Common myeloid progenitor, CD34-positive (primary cell): ENCODE measurements at regions not wholly inside any gene's neighbourhood (a gene's known extent, or its start where the extent isn't known, plus 50 kb on each side); places are given as distances from the start of the nearest gene placed in this dataset.

Experiments
- CTCF ChIA-PET: fragments of 350-600 bp; sonication (Branson Sonifier 250); formaldehyde crosslinking; loops from one replicate; lab custom pipeline; 2021; ENCODE audit warnings: antibody characterized with exemption; lab: Charles Lee
- POLR2A ChIA-PET: fragments of 350-600 bp; sonication (Branson Sonifier 250); formaldehyde crosslinking; loops from one replicate; lab custom pipeline; 2021; ENCODE audit warnings: antibody characterized with exemption; lab: Charles Lee
- DNase-seq, 3 donors: peaks; one replicate each; pipeline versions ENCODE4 v3.0.0 to v3.0.0-alpha.2; 2013
- H3K27ac ChIP-seq, 2 experiments: 1 replicate in 1 of 2; 2 replicates in 1 of 2; pipeline ENCODE4 v1.7.0; 2013; ENCODE audit warnings: inconsistent platforms in 2 of 2, low read length in 2 of 2, mild to moderate bottlenecking in 2 of 2, low read depth in 1 of 2, moderate library complexity in 1 of 2; ENCODE audit not compliant: severe bottlenecking in 2 of 2, insufficient read depth in 1 of 2, poor library complexity in 1 of 2
- H3K27me3 ChIP-seq, 5 experiments: replicated peaks in 2 of 5; 1 replicate in 3 of 5; 2 replicates in 2 of 5; pipeline versions ENCODE4 v1.6.1 to v1.7.0; 2013; ENCODE audit warnings: low read length in 4 of 5, mild to moderate bottlenecking in 2 of 5, moderate library complexity in 2 of 5, inconsistent platforms in 1 of 5; ENCODE audit not compliant: insufficient read depth in 5 of 5, control insufficient read depth in 4 of 5
- H3K36me3 ChIP-seq, 4 experiments: 1 replicate in 2 of 4; 2 replicates in 2 of 4; pipeline versions ENCODE4 v1.6.1 to v1.7.0; 2013; ENCODE audit warnings: low read length in 3 of 4, control low read depth in 1 of 4, mild to moderate bottlenecking in 1 of 4; ENCODE audit not compliant: control insufficient read depth in 4 of 4, insufficient read depth in 4 of 4
- H3K4me1 ChIP-seq, 4 experiments: 1 replicate in 3 of 4; 2 replicates in 1 of 4; pipeline versions ENCODE4 v1.6.1 to v1.7.1; 2013; ENCODE audit warnings: low read length in 3 of 4, mild to moderate bottlenecking in 3 of 4, control low read depth in 1 of 4, inconsistent platforms in 1 of 4, moderate library complexity in 1 of 4; ENCODE audit not compliant: control insufficient read depth in 4 of 4, insufficient read depth in 4 of 4; ENCODE audit errors: control extremely low read depth in 1 of 4
- H3K4me3 ChIP-seq, 7 experiments: 1 replicate in 4 of 7; 2 replicates in 3 of 7; pipeline versions ENCODE4 v1.5.1 to v1.7.0; 2013; ENCODE audit warnings: mild to moderate bottlenecking in 7 of 7, low read length in 6 of 7, moderate library complexity in 6 of 7, inconsistent platforms in 2 of 7, low read depth in 2 of 7, control low read depth in 1 of 7; ENCODE audit not compliant: insufficient read depth in 4 of 7, control insufficient read depth in 1 of 7; ENCODE audit errors: extremely low read depth in 1 of 7
- H3K9me3 ChIP-seq, 5 experiments: 1 replicate in 4 of 5; 2 replicates in 1 of 5; pipeline versions ENCODE4 v1.6.1 to v1.7.1; 2013; ENCODE audit warnings: low read length in 4 of 5, mild to moderate bottlenecking in 2 of 5, inconsistent platforms in 1 of 5, low read depth in 1 of 5, moderate library complexity in 1 of 5; ENCODE audit not compliant: control insufficient read depth in 4 of 5, insufficient read depth in 2 of 5; ENCODE audit errors: control extremely low read depth in 1 of 5
- WGBS: methylation state at CpG from one replicate; pipeline ENCODE4 v1.1.5; 2013; ENCODE audit not compliant: insufficient coverage; 5-methylcytosine and 5-hydroxymethylcytosine counted together

- no peaks in the 10 kb centered on the region for H3K36me3 ChIP-seq
- no peaks in the 10 kb centered on the region for H3K27me3 ChIP-seq
- peaks cover 0 to 4% (median 0%) of the 10 kb centered on the region in 5 experiments for H3K9me3 ChIP-seq
- no peaks in the 10 kb centered on the region for H3K4me1 ChIP-seq
- DNase-seq = no peak
- CTCF ChIA-PET = no interaction called here
- no peak overlapping the region for H3K4me3 ChIP-seq
- H3K27ac ChIP-seq = no peak overlapping the region
- 100% methylated on average over 2 of the region's 3 CpGs for WGBS
- POLR2A ChIA-PET = no interaction called here
These were observed 244.5 kb upstream of the VLDLR start for GRCh38 chr9:2377117-2377516.

GRCh38 chr9:2377834-2378233 lies 243.8 kb upstream of the VLDLR start:
- ChIA-PET POLR2A (no interaction called here), CTCF (no interaction called here)
- Histone ChIP-seq H3K27me3 (no peaks in the 10 kb centered on the region), H3K27ac (no peak overlapping the region), H3K4me1 (no peaks in the 10 kb centered on the region), H3K9me3 (peaks cover 0 to 4% (median 0%) of the 10 kb centered on the region in 5 experiments), H3K36me3 (no peaks in the 10 kb centered on the region), H3K4me3 (no peak overlapping the region)
- WGBS = no CpG with 5 or more reads among the region's 1 CpG
- DNase-seq = no peak

- H3K27ac ChIP-seq = no peak overlapping the region
- peaks cover 0 to 4% (median 0%) of the 10 kb centered on the region in 5 experiments for H3K9me3 ChIP-seq
- no peak overlapping the region for H3K4me3 ChIP-seq
- CTCF ChIA-PET = no interaction called here
- POLR2A ChIA-PET = no interaction called here
- no peaks in the 10 kb centered on the region for H3K4me1 ChIP-seq
- H3K36me3 ChIP-seq = no peaks in the 10 kb centered on the region
- WGBS = 91% methylated on average over 3 of the region's 3 CpGs
- H3K27me3 ChIP-seq = no peaks in the 10 kb centered on the region
- no peak for DNase-seq
These were observed 243.3 kb upstream of the VLDLR start for GRCh38 chr9:2378266-2378665.

- Histone ChIP-seq H3K4me1 (no peaks in the 10 kb centered on the region), H3K27ac (no peak overlapping the region), H3K27me3 (no peaks in the 10 kb centered on the region), H3K4me3 (no peak overlapping the region), H3K36me3 (no peaks in the 10 kb centered on the region), H3K9me3 (no peaks in the 10 kb centered on the region)
- no peak for DNase-seq
- ChIA-PET POLR2A (no interaction called here), CTCF (no interaction called here)
- WGBS = no CpG with 5 or more reads among the region's 1 CpG
These were observed 242.8 kb upstream of the VLDLR start for GRCh38 chr9:2378816-2379215.

GRCh38 chr9:2384741-2385140 lies 236.8 kb upstream of the VLDLR start:
- POLR2A ChIA-PET = interaction anchor here (0.6 kb wide), 1 partner anchor 155 kb away, joined by 4 read pairs; no protein-coding TSS in a partner anchor
- 57% methylated on average over 1 of the region's 1 CpG for WGBS

GRCh38 chr9:2385746-2386145 lies 235.8 kb upstream of the VLDLR start:
- POLR2A ChIA-PET = no interaction called here
- Histone ChIP-seq H3K9me3 (no peaks in the 10 kb centered on the region), H3K4me3 (no peak overlapping the region), H3K27ac (no peak overlapping the region), H3K4me1 (no peaks in the 10 kb centered on the region), H3K36me3 (no peaks in the 10 kb centered on the region), H3K27me3 (no peaks in the 10 kb centered on the region)
- CTCF ChIA-PET = no interaction called here
- no peak for DNase-seq
- WGBS = 96% methylated on average over 7 of the region's 7 CpGs

More at GRCh38 chr9:2384741-2385140, 236.8 kb upstream of the VLDLR start:
- Histone ChIP-seq H3K27me3 (no peaks in the 10 kb centered on the region), H3K36me3 (no peaks in the 10 kb centered on the region), H3K4me3 (no peak overlapping the region), H3K9me3 (no peaks in the 10 kb centered on the region), H3K4me1 (no peaks in the 10 kb centered on the region), H3K27ac (no peak overlapping the region)
- DNase-seq = no peak
- CTCF ChIA-PET = no interaction called here

- Histone ChIP-seq H3K4me1 (no peaks in the 10 kb centered on the region), H3K36me3 (no peaks in the 10 kb centered on the region), H3K9me3 (no peaks in the 10 kb centered on the region), H3K27ac (no peak overlapping the region), H3K27me3 (no peaks in the 10 kb centered on the region), H3K4me3 (no peak overlapping the region)
- ChIA-PET CTCF (no interaction called here), POLR2A (no interaction called here)
- DNase-seq = no peak
These were observed 235.0 kb upstream of the VLDLR start for GRCh38 chr9:2386566-2386965.
